ENCODE measurements at regions not wholly inside any gene's neighbourhood (a gene's known extent, or its start where the extent isn't known, plus 50 kb on each side); places are given as distances from the start of the nearest gene placed in this dataset.

DNA sequence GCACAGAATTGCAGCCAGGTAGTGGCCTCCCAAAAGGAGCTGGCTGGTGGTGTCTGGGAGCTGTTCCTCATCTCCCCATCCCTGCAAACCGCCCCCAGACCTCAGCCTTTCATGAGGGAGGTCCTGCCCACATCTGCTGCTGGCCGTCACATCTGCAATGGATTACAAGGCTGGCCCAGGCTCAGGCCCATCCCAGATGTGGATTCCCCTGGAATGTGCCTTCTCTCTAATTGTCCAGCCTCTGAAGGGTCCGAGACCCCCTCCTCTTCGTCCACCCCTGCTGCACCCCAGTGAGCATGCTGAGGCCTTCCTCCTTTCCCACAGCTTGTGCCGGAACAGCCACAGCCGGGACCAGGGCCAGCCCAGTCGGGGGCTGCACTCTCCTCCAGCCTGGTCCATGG lies 115.0 kb upstream of the NALF2 start:
- H3K36me3 ChIP-seq (ENCODE audit: control insufficient read depth in 1 of 2, insufficient read depth in 2 of 2, low read length in 2 of 2) = no peaks in the 10 kb centered on the region
- H3K27ac ChIP-seq (ENCODE audit: low read length) = no peak overlapping the region
- no peaks in the 10 kb centered on the region for H3K9me3 ChIP-seq (ENCODE audit: control insufficient read depth in 1 of 2, low read length in 2 of 2)
- no peaks in the 10 kb centered on the region for H3K4me1 ChIP-seq (ENCODE audit: control insufficient read depth in 1 of 2, insufficient read depth in 2 of 2, low read length in 2 of 2)
- H3K27me3 ChIP-seq (ENCODE audit: low read depth, low read length) = no peaks in the 10 kb centered on the region
- no peak overlapping the region for H3K4me3 ChIP-seq (ENCODE audit: low read depth in 1 of 2, low read length in 2 of 2)

GRCh38 chrX:69388526-69388925 lies 115.6 kb upstream of the NALF2 start:
- H3K9me3 ChIP-seq (ENCODE audit: control insufficient read depth in 1 of 2, low read length in 2 of 2) = no peaks in the 10 kb centered on the region
- H3K27ac ChIP-seq (ENCODE audit: low read length) = no peak overlapping the region
- no peaks in the 10 kb centered on the region for H3K4me1 ChIP-seq (ENCODE audit: control insufficient read depth in 1 of 2, insufficient read depth in 2 of 2, low read length in 2 of 2)
- H3K36me3 ChIP-seq (ENCODE audit: control insufficient read depth in 1 of 2, insufficient read depth in 2 of 2, low read length in 2 of 2) = no peaks in the 10 kb centered on the region
- no peak overlapping the region for H3K4me3 ChIP-seq (ENCODE audit: low read depth in 1 of 2, low read length in 2 of 2)
- H3K27me3 ChIP-seq (ENCODE audit: low read depth, low read length) = no peaks in the 10 kb centered on the region

- Histone ChIP-seq H3K4me1 (ENCODE audit: control insufficient read depth in 1 of 2, insufficient read depth in 2 of 2, low read length in 2 of 2) (no peaks in the 10 kb centered on the region), H3K27me3 (ENCODE audit: low read depth, low read length) (no peaks in the 10 kb centered on the region), H3K27ac (ENCODE audit: low read length) (no peak overlapping the region), H3K4me3 (ENCODE audit: low read depth in 1 of 2, low read length in 2 of 2) (no peak overlapping the region), H3K36me3 (ENCODE audit: control insufficient read depth in 1 of 2, insufficient read depth in 2 of 2, low read length in 2 of 2) (no peaks in the 10 kb centered on the region), H3K9me3 (ENCODE audit: control insufficient read depth in 1 of 2, low read length in 2 of 2) (no peaks in the 10 kb centered on the region)
Observed at GRCh38 chrX:69387567-69388487, 116.3 kb upstream of the NALF2 start.

- no peak overlapping the region for H3K27ac ChIP-seq (ENCODE audit: low read length)
- H3K36me3 ChIP-seq (ENCODE audit: control insufficient read depth in 1 of 2, insufficient read depth in 2 of 2, low read length in 2 of 2) = no peaks in the 10 kb centered on the region
- H3K9me3 ChIP-seq (ENCODE audit: control insufficient read depth in 1 of 2, low read length in 2 of 2) = no peaks in the 10 kb centered on the region
- no peaks in the 10 kb centered on the region for H3K27me3 ChIP-seq (ENCODE audit: low read depth, low read length)
- H3K4me1 ChIP-seq (ENCODE audit: control insufficient read depth in 1 of 2, insufficient read depth in 2 of 2, low read length in 2 of 2) = no peaks in the 10 kb centered on the region
- no peak overlapping the region for H3K4me3 ChIP-seq (ENCODE audit: low read depth in 1 of 2, low read length in 2 of 2)
Observed at GRCh38 chrX:69386681-69387080, 117.4 kb upstream of the NALF2 start.

GRCh38 chrX:69379412-69379811 lies 124.7 kb upstream of the NALF2 start:
- no peak overlapping the region for H3K27ac ChIP-seq (ENCODE audit: low read length)
- no peak overlapping the region for H3K4me3 ChIP-seq (ENCODE audit: low read depth in 1 of 2, low read length in 2 of 2)
- H3K27me3 ChIP-seq (ENCODE audit: low read depth, low read length) = no peaks in the 10 kb centered on the region
- no peaks in the 10 kb centered on the region for H3K36me3 ChIP-seq (ENCODE audit: control insufficient read depth in 1 of 2, insufficient read depth in 2 of 2, low read length in 2 of 2)
- H3K4me1 ChIP-seq (ENCODE audit: control insufficient read depth in 1 of 2, insufficient read depth in 2 of 2, low read length in 2 of 2) = no peaks in the 10 kb centered on the region
- H3K9me3 ChIP-seq (ENCODE audit: control insufficient read depth in 1 of 2, low read length in 2 of 2) = no peaks in the 10 kb centered on the region

GRCh38 chrX:69374569-69374968 lies 129.6 kb upstream of the NALF2 start:
- no peaks in the 10 kb centered on the region for H3K9me3 ChIP-seq (ENCODE audit: control insufficient read depth in 1 of 2, low read length in 2 of 2)
- H3K27ac ChIP-seq (ENCODE audit: low read length) = no peak overlapping the region
- H3K4me3 ChIP-seq (ENCODE audit: low read depth in 1 of 2, low read length in 2 of 2) = no peak overlapping the region
- H3K4me1 ChIP-seq (ENCODE audit: control insufficient read depth in 1 of 2, insufficient read depth in 2 of 2, low read length in 2 of 2) = no peaks in the 10 kb centered on the region
- no peaks in the 10 kb centered on the region for H3K36me3 ChIP-seq (ENCODE audit: control insufficient read depth in 1 of 2, insufficient read depth in 2 of 2, low read length in 2 of 2)
- H3K27me3 ChIP-seq (ENCODE audit: low read depth, low read length) = no peaks in the 10 kb centered on the region

- Histone ChIP-seq H3K4me1 (ENCODE audit: control insufficient read depth in 1 of 2, insufficient read depth in 2 of 2, low read length in 2 of 2) (no peaks in the 10 kb centered on the region), H3K4me3 (ENCODE audit: low read depth in 1 of 2, low read length in 2 of 2) (no peak overlapping the region), H3K9me3 (ENCODE audit: control insufficient read depth in 1 of 2, low read length in 2 of 2) (no peaks in the 10 kb centered on the region), H3K27me3 (ENCODE audit: low read depth, low read length) (no peaks in the 10 kb centered on the region), H3K36me3 (ENCODE audit: control insufficient read depth in 1 of 2, insufficient read depth in 2 of 2, low read length in 2 of 2) (no peaks in the 10 kb centered on the region), H3K27ac (ENCODE audit: low read length) (no peak overlapping the region)
Observed at GRCh38 chrX:69372435-69372834, 131.7 kb upstream of the NALF2 start.

GRCh38 chrX:69371159-69371558 lies 133.0 kb upstream of the NALF2 start:
- no peaks in the 10 kb centered on the region for H3K36me3 ChIP-seq (ENCODE audit: control insufficient read depth in 1 of 2, insufficient read depth in 2 of 2, low read length in 2 of 2)
- no peak overlapping the region for H3K4me3 ChIP-seq (ENCODE audit: low read depth in 1 of 2, low read length in 2 of 2)
- H3K27me3 ChIP-seq (ENCODE audit: low read depth, low read length) = no peaks in the 10 kb centered on the region
- no peaks in the 10 kb centered on the region for H3K4me1 ChIP-seq (ENCODE audit: control insufficient read depth in 1 of 2, insufficient read depth in 2 of 2, low read length in 2 of 2)
- H3K9me3 ChIP-seq (ENCODE audit: control insufficient read depth in 1 of 2, low read length in 2 of 2) = no peaks in the 10 kb centered on the region
- H3K27ac ChIP-seq (ENCODE audit: low read length) = no peak overlapping the region

DNA sequence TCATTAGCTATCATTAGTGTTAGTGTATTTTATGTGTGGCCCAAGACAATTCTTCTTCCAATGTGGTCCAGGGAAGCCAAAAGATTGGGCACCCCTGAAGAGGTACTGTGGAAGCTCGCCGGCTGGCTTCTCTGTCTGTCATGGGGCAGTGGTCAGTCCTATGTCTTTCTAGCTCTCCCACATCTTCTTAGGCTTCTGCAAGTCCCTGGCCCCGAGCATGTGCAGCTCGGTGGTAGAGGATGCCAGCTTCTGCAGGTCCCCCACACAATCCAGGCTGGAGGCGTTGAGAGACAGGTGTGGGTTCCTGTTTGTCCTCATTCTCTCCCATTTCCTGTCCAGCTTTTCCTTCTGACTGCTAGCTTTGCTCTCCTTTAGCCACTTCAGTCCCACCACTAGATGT lies 134.1 kb upstream of the NALF2 start:
- no peak overlapping the region for H3K27ac ChIP-seq (ENCODE audit: low read length)
- H3K4me3 ChIP-seq (ENCODE audit: low read depth in 1 of 2, low read length in 2 of 2) = no peak overlapping the region
- no peaks in the 10 kb centered on the region for H3K4me1 ChIP-seq (ENCODE audit: control insufficient read depth in 1 of 2, insufficient read depth in 2 of 2, low read length in 2 of 2)
- no peaks in the 10 kb centered on the region for H3K9me3 ChIP-seq (ENCODE audit: control insufficient read depth in 1 of 2, low read length in 2 of 2)
- no peaks in the 10 kb centered on the region for H3K27me3 ChIP-seq (ENCODE audit: low read depth, low read length)
- no peaks in the 10 kb centered on the region for H3K36me3 ChIP-seq (ENCODE audit: control insufficient read depth in 1 of 2, insufficient read depth in 2 of 2, low read length in 2 of 2)

- Histone ChIP-seq H3K36me3 (ENCODE audit: control insufficient read depth in 1 of 2, insufficient read depth in 2 of 2, low read length in 2 of 2) (no peaks in the 10 kb centered on the region), H3K27me3 (ENCODE audit: low read depth, low read length) (no peaks in the 10 kb centered on the region), H3K4me3 (ENCODE audit: low read depth in 1 of 2, low read length in 2 of 2) (no peak overlapping the region), H3K27ac (ENCODE audit: low read length) (no peak overlapping the region), H3K4me1 (ENCODE audit: control insufficient read depth in 1 of 2, insufficient read depth in 2 of 2, low read length in 2 of 2) (peaks cover 0 to 6% of the 10 kb centered on the region in 2 donors), H3K9me3 (ENCODE audit: control insufficient read depth in 1 of 2, low read length in 2 of 2) (no peaks in the 10 kb centered on the region)
Observed at GRCh38 chrX:69366183-69366582, 137.9 kb upstream of the NALF2 start.

DNA sequence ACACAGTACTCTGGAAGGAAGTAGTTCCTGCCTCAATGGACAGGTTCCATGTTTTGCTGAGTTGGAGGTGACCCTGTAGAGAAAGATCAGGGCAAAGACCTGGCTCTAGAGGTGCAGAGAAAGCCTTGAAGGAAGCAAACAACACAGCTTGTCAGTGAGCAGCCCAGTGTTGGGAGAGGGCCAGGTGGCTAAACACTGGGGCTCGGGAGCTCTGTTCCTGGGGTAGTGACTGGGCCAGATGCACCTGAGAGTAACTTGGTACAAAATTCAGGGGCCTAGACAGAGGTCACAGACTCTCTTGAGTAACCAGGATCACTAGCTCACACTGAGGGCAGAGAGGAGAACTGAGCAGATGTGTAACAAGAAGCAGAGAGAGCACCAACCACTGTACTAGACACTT lies 138.4 kb upstream of the NALF2 start:
- Histone ChIP-seq H3K9me3 (ENCODE audit: control insufficient read depth in 1 of 2, low read length in 2 of 2) (no peaks in the 10 kb centered on the region), H3K36me3 (ENCODE audit: control insufficient read depth in 1 of 2, insufficient read depth in 2 of 2, low read length in 2 of 2) (no peaks in the 10 kb centered on the region), H3K4me3 (ENCODE audit: low read depth in 1 of 2, low read length in 2 of 2) (no peak overlapping the region), H3K4me1 (ENCODE audit: control insufficient read depth in 1 of 2, insufficient read depth in 2 of 2, low read length in 2 of 2) (peaks cover 0 to 6% of the 10 kb centered on the region in 2 donors), H3K27ac (ENCODE audit: low read length) (no peak overlapping the region), H3K27me3 (ENCODE audit: low read depth, low read length) (no peaks in the 10 kb centered on the region)

DNA sequence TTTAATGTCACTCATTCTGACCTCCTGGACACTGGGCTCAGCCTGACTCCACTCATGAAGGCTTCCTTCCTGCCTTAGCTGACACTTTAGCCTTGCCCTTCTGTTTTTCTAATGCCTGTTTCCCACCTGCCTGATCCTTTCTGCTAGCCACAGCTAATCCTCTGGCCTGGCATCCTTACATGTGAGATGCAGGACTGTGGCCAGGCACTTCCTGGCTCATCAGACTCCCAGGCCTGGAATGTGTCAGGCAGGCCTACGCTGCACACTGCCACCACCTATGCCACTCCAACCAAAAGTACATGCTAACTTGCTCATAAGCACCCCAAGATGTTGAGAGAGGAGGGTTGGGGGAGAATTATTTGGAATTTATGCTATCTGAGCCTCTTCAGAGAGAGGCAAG lies 138.8 kb upstream of the NALF2 start:
- Histone ChIP-seq H3K27me3 (ENCODE audit: low read depth, low read length) (no peaks in the 10 kb centered on the region), H3K4me3 (ENCODE audit: low read depth in 1 of 2, low read length in 2 of 2) (no peak overlapping the region), H3K9me3 (ENCODE audit: control insufficient read depth in 1 of 2, low read length in 2 of 2) (no peaks in the 10 kb centered on the region), H3K4me1 (ENCODE audit: control insufficient read depth in 1 of 2, insufficient read depth in 2 of 2, low read length in 2 of 2) (peaks cover 0 to 6% of the 10 kb centered on the region in 2 donors), H3K36me3 (ENCODE audit: control insufficient read depth in 1 of 2, insufficient read depth in 2 of 2, low read length in 2 of 2) (no peaks in the 10 kb centered on the region), H3K27ac (ENCODE audit: low read length) (no peak overlapping the region)

Data from muscle layer of duodenum (tissue), 2 donors.